ENCODE measurements at regions not wholly inside any gene's neighbourhood (a gene's known extent, or its start where the extent isn't known, plus 50 kb on each side); places are given as distances from the start of the nearest gene placed in this dataset.

- no peak for TF ChIP-seq CTCF (IDR thresholded peaks at IDR 0.05; ENCODE audit: extremely low read depth in 1 of 2, insufficient read depth in 1 of 2, low read depth in 1 of 2, low read length in 2 of 2)
- TF ChIP-seq POLR2A (IDR thresholded peaks at IDR 0.05; ENCODE audit: low read depth, low read length), result no peak
- TF ChIP-seq MAX (IDR thresholded peaks at IDR 0.05; ENCODE audit: insufficient read depth, insufficient read length), result no peak
- no peak for TF ChIP-seq EZH2 (IDR thresholded peaks at IDR 0.05; ENCODE audit: borderline replicate concordance, low read depth, low read length, severe bottlenecking)
- no peak for TF ChIP-seq GATA2 (IDR thresholded peaks at IDR 0.05; ENCODE audit: insufficient read depth, insufficient read length, low read depth, low read length)
- no peak for TF ChIP-seq JUN (IDR thresholded peaks at IDR 0.05; ENCODE audit: borderline replicate concordance, insufficient read depth, insufficient read length, low read depth)
- TF ChIP-seq POLR2AphosphoS5 (IDR thresholded peaks at IDR 0.05; ENCODE audit: insufficient read depth, low read depth, low read length), result no peak
- no peak for TF ChIP-seq MYC (IDR thresholded peaks at IDR 0.05; ENCODE audit: low read depth, low read length)
Measured at GRCh38 chr15:31481142-31481541, 154.5 kb downstream of the KLF13 start.

Data from endothelial cell of umbilical vein (primary cell).